GM21515 (cell line): ENCODE measurements at regions not wholly inside any gene's neighbourhood (a gene's known extent, or its start where the extent isn't known, plus 50 kb on each side); places are given as distances from the start of the nearest gene placed in this dataset.

Experiments used
- ATAC-seq: cut with Tn5 transposase; IDR thresholded peaks from one replicate; pipeline ENCODE4 v1.9.1; 2021; ENCODE audit not compliant: unreplicated experiment

- ATAC-seq, result no peak
These were observed 592.0 kb downstream of the BRD1 start for GRCh38 chr22:49235463-49236300.

- ATAC-seq, result no peak
These were observed 593.2 kb downstream of the BRD1 start for GRCh38 chr22:49234459-49234858.

- no peak for ATAC-seq
These were observed 594.1 kb downstream of the BRD1 start for GRCh38 chr22:49233507-49234100.

GRCh38 chr22:49232319-49233067 lies 595.2 kb downstream of the BRD1 start:
- ATAC-seq, result no peak

GRCh38 chr22:49230194-49230577 lies 597.5 kb downstream of the BRD1 start:
- no peak for ATAC-seq

GRCh38 chr22:49229483-49230193 lies 598.0 kb downstream of the BRD1 start:
- no peak for ATAC-seq

- ATAC-seq, result no peak
These were observed 599.1 kb downstream of the BRD1 start for GRCh38 chr22:49228431-49229037.

- no peak for ATAC-seq
These were observed 600.0 kb downstream of the BRD1 start for GRCh38 chr22:49227670-49228069.

- no peak for ATAC-seq
These were observed 601.6 kb downstream of the BRD1 start for GRCh38 chr22:49226096-49226495.

GRCh38 chr22:49224243-49224642 lies 603.4 kb downstream of the BRD1 start:
- no peak for ATAC-seq

GRCh38 chr22:49218142-49218541 lies 609.5 kb downstream of the BRD1 start:
- no peak for ATAC-seq

- ATAC-seq, result no peak
These were observed 611.1 kb downstream of the BRD1 start for GRCh38 chr22:49216579-49216978.

- no peak for ATAC-seq
These were observed 611.8 kb downstream of the BRD1 start for GRCh38 chr22:49215840-49216239.

GRCh38 chr22:49214976-49215375 lies 612.7 kb downstream of the BRD1 start:
- no peak for ATAC-seq

- no peak for ATAC-seq
These were observed 613.8 kb downstream of the BRD1 start for GRCh38 chr22:49213731-49214352.

GRCh38 chr22:49212466-49212865 lies 615.2 kb downstream of the BRD1 start:
- ATAC-seq, result no peak

GRCh38 chr22:49212002-49212401 lies 615.7 kb downstream of the BRD1 start:
- ATAC-seq, result no peak

- no peak for ATAC-seq
These were observed 616.5 kb downstream of the BRD1 start for GRCh38 chr22:49211176-49211575.

- ATAC-seq, result no peak
These were observed 617.1 kb downstream of the BRD1 start for GRCh38 chr22:49210606-49211005.

- no peak for ATAC-seq
These were observed 618.0 kb downstream of the BRD1 start for GRCh38 chr22:49209452-49210195.
